Lower lobe of right lung (tissue), 2 donors: ENCODE measurements at regions not wholly inside any gene's neighbourhood (a gene's known extent, or its start where the extent isn't known, plus 50 kb on each side); places are given as distances from the start of the nearest gene placed in this dataset.

Source experiments
- ATAC-seq, 2 donors: fragments of 200-7000 bp; cut with Tn5 transposase; one replicate each; pipeline ENCODE4 v1.9.1; 2020 to 2022; ENCODE audit warnings: mild to moderate bottlenecking in 2 of 2, moderate library complexity in 2 of 2
- DNase-seq: peaks from one replicate; pipeline ENCODE4 v3.0.0-alpha.2; 2020
- H3K27ac ChIP-seq: fragments of 200-600 bp; one replicate; pipeline ENCODE4 v1.8.0; 2022
- H3K27me3 ChIP-seq: fragments of 200-600 bp; one replicate; pipeline ENCODE4 v1.8.0; 2022; ENCODE audit warnings: low read depth
- H3K36me3 ChIP-seq: fragments of 200-600 bp; one replicate; pipeline ENCODE4 v1.8.0; 2022; ENCODE audit warnings: mild to moderate bottlenecking
- H3K4me1 ChIP-seq: fragments of 200-600 bp; one replicate; pipeline ENCODE4 v1.8.0; 2022
- H3K4me3 ChIP-seq: fragments of 200-600 bp; one replicate; pipeline ENCODE4 v1.8.0; 2022; ENCODE audit warnings: mild to moderate bottlenecking
- H3K9me3 ChIP-seq: fragments of 200-600 bp; one replicate; pipeline ENCODE4 v1.8.0; 2022
- CTCF ChIP-seq: fragments of 200-600 bp; IDR thresholded peaks from one replicate; pipeline ENCODE4 v1.8.0; 2022; ENCODE audit warnings: antibody characterized with exemption, mild to moderate bottlenecking
- intact Hi-C: fragments of 100-400 bp; cut with DNase I; formaldehyde crosslinking; loops from one replicate; pipeline ENCODE4 v1.11.0; 2022
- donor health status: DM: no; HTN: yes; CAD: no; lungs with severe emphysema.

GRCh38 chr16:51637770-51638094 is 486.7 kb upstream of the SALL1 start:
- Histone ChIP-seq H3K36me3 (no peaks in the 10 kb centered on the region), H3K4me3 (no peak overlapping the region), H3K27ac (no peak overlapping the region), H3K27me3 (no peaks in the 10 kb centered on the region), H3K9me3 (no peaks in the 10 kb centered on the region), H3K4me1 (no peaks in the 10 kb centered on the region)
- TF ChIP-seq CTCF = no peak
- DNase-seq = no peak
- ATAC-seq = no peak
- intact Hi-C loops = no loop called here

GRCh38 chr16:51636920-51637769 is 486.1 kb upstream of the SALL1 start:
- Histone ChIP-seq H3K4me3 (no peak overlapping the region), H3K27me3 (no peaks in the 10 kb centered on the region), H3K9me3 (no peaks in the 10 kb centered on the region), H3K36me3 (no peaks in the 10 kb centered on the region), H3K4me1 (no peaks in the 10 kb centered on the region), H3K27ac (no peak overlapping the region)
- intact Hi-C loops = no loop called here
- TF ChIP-seq CTCF = no peak
- DNase-seq (no peak), ATAC-seq (no peak)

- ATAC-seq (no peak), DNase-seq (no peak)
- intact Hi-C loops = no loop called here
- H3K36me3 ChIP-seq = no peaks in the 10 kb centered on the region
- H3K4me3 ChIP-seq = no peak overlapping the region
- H3K4me1 ChIP-seq = no peaks in the 10 kb centered on the region
- H3K27ac ChIP-seq = no peak overlapping the region
- H3K27me3 ChIP-seq = no peaks in the 10 kb centered on the region
- TF ChIP-seq CTCF = no peak
- peaks cover 4% of the 10 kb centered on the region for H3K9me3 ChIP-seq
Measured at GRCh38 chr16:51635181-51635580, 484.1 kb upstream of the SALL1 start.

- Histone ChIP-seq H3K4me3 (no peak overlapping the region), H3K9me3 (peaks cover 4% of the 10 kb centered on the region), H3K4me1 (no peaks in the 10 kb centered on the region), H3K27ac (no peak overlapping the region), H3K27me3 (no peaks in the 10 kb centered on the region), H3K36me3 (no peaks in the 10 kb centered on the region)
- intact Hi-C loops = no loop called here
- no peak for TF ChIP-seq CTCF
- DNase-seq (no peak), ATAC-seq (no peak)
Measured at GRCh38 chr16:51630076-51630475, 479.0 kb upstream of the SALL1 start.

- DNase-seq (no peak), ATAC-seq (no peak)
- Histone ChIP-seq H3K9me3 (peaks cover 4% of the 10 kb centered on the region), H3K27me3 (no peaks in the 10 kb centered on the region), H3K4me1 (no peaks in the 10 kb centered on the region), H3K4me3 (no peak overlapping the region), H3K27ac (no peak overlapping the region), H3K36me3 (no peaks in the 10 kb centered on the region)
- no peak for TF ChIP-seq CTCF
- intact Hi-C loops = no loop called here
Measured at GRCh38 chr16:51629576-51629975, 478.5 kb upstream of the SALL1 start.
